Upper lobe of right lung (tissue), 1 donor: ENCODE measurements at regions not wholly inside any gene's neighbourhood (a gene's known extent, or its start where the extent isn't known, plus 50 kb on each side); places are given as distances from the start of the nearest gene placed in this dataset.
A peak's percentile ranks its signal among the peaks of the same experiment; 100 is the strongest.
"Not testable (repeated sequence)": the region's sequence is repeated elsewhere in the genome, so short reads cannot be mapped to it uniquely, and the experiment has no call there.

Source experiments
- ATAC-seq: fragments of 200-7000 bp; cut with Tn5 transposase; one replicate; pipeline ENCODE4 v1.9.1; 2020; ENCODE audit warnings: mild to moderate bottlenecking, moderate library complexity
- DNase-seq: peaks from one replicate; pipeline ENCODE4 v3.0.0-alpha.2; 2020
- H3K27ac ChIP-seq: fragments of 200-600 bp; one replicate; pipeline ENCODE4 v1.8.0; 2022
- H3K27me3 ChIP-seq: fragments of 200-600 bp; one replicate; pipeline ENCODE4 v1.8.0; 2022; ENCODE audit warnings: mild to moderate bottlenecking
- H3K36me3 ChIP-seq: fragments of 200-600 bp; one replicate; pipeline ENCODE4 v1.8.0; 2022
- H3K4me1 ChIP-seq: fragments of 200-600 bp; one replicate; pipeline ENCODE4 v1.8.0; 2022
- H3K4me3 ChIP-seq: fragments of 200-600 bp; one replicate; pipeline ENCODE4 v1.8.0; 2022; ENCODE audit warnings: mild to moderate bottlenecking
- H3K9me3 ChIP-seq: fragments of 200-600 bp; one replicate; pipeline ENCODE4 v1.8.0; 2022
- CTCF ChIP-seq: fragments of 200-600 bp; IDR thresholded peaks from one replicate; pipeline ENCODE4 v1.8.0; 2022; ENCODE audit warnings: antibody characterized with exemption
- intact Hi-C: fragments of 100-400 bp; cut with DNase I; formaldehyde crosslinking; loops from one replicate; pipeline ENCODE4 v1.11.0; 2022
- donor health status: DM: no; HTN: yes; CAD: no; lungs with severe emphysema.

- intact Hi-C loops = no loop called here
- no peaks in the 10 kb centered on the region for H3K27me3 ChIP-seq
- H3K36me3 ChIP-seq = no peaks in the 10 kb centered on the region
- no peak overlapping the region for H3K4me3 ChIP-seq
- no peak overlapping the region for H3K27ac ChIP-seq
- ATAC-seq (no peak), DNase-seq (no peak)
- H3K4me1 ChIP-seq = peaks cover 7% of the 10 kb centered on the region
- H3K9me3 ChIP-seq = no peaks in the 10 kb centered on the region
- no peak for TF ChIP-seq CTCF
These were observed 444.3 kb upstream of the PIK3R1 start for GRCh38 chr5:67771221-67771620.

- no peak for TF ChIP-seq CTCF
- H3K27me3 ChIP-seq = no peaks in the 10 kb centered on the region
- ATAC-seq (peak; percentile 79), DNase-seq (no peak)
- no peak overlapping the region for H3K4me3 ChIP-seq
- peaks cover 7% of the 10 kb centered on the region for H3K4me1 ChIP-seq
- no peak overlapping the region for H3K27ac ChIP-seq
- no peaks in the 10 kb centered on the region for H3K36me3 ChIP-seq
- intact Hi-C loops = no loop called here
- no peaks in the 10 kb centered on the region for H3K9me3 ChIP-seq
These were observed 445.0 kb upstream of the PIK3R1 start for GRCh38 chr5:67770431-67771025.

GRCh38 chr5:67765697-67766096, 449.9 kb upstream of the PIK3R1 start:
- no peaks in the 10 kb centered on the region for H3K36me3 ChIP-seq
- H3K27me3 ChIP-seq = no peaks in the 10 kb centered on the region
- intact Hi-C loops = no loop called here
- no peak overlapping the region for H3K4me3 ChIP-seq
- H3K27ac ChIP-seq = no peak overlapping the region
- no peak for TF ChIP-seq CTCF
- DNase-seq (no peak), ATAC-seq (no peak)
- H3K4me1 ChIP-seq = peaks cover 5% of the 10 kb centered on the region
- H3K9me3 ChIP-seq = no peaks in the 10 kb centered on the region

GRCh38 chr5:67757771-67758170, 457.8 kb upstream of the PIK3R1 start:
- H3K9me3 ChIP-seq, H3K27me3 ChIP-seq, DNase-seq, H3K27ac ChIP-seq, H3K4me1 ChIP-seq, H3K4me3 ChIP-seq, ATAC-seq, intact Hi-C loops, H3K36me3 ChIP-seq: not testable (repeated sequence)

GRCh38 chr5:67752357-67752708, 463.2 kb upstream of the PIK3R1 start:
- Histone ChIP-seq H3K27me3 (no peaks in the 10 kb centered on the region), H3K4me1 (no peaks in the 10 kb centered on the region), H3K4me3 (no peak overlapping the region), H3K9me3 (no peaks in the 10 kb centered on the region), H3K36me3 (no peaks in the 10 kb centered on the region), H3K27ac (no peak overlapping the region)
- DNase-seq (no peak), ATAC-seq (no peak)
- intact Hi-C loops = no loop called here
- no peak for TF ChIP-seq CTCF

- Histone ChIP-seq H3K4me3 (no peak overlapping the region), H3K27ac (no peak overlapping the region), H3K9me3 (no peaks in the 10 kb centered on the region), H3K36me3 (no peaks in the 10 kb centered on the region), H3K4me1 (no peaks in the 10 kb centered on the region), H3K27me3 (no peaks in the 10 kb centered on the region)
- intact Hi-C loops = no loop called here
- ATAC-seq (no peak), DNase-seq (no peak)
- no peak for TF ChIP-seq CTCF
These were observed 467.3 kb upstream of the PIK3R1 start for GRCh38 chr5:67748165-67748690.
